ENCODE measurements at regions not wholly inside any gene's neighbourhood (a gene's known extent, or its start where the extent isn't known, plus 50 kb on each side); places are given as distances from the start of the nearest gene placed in this dataset.

DNA sequence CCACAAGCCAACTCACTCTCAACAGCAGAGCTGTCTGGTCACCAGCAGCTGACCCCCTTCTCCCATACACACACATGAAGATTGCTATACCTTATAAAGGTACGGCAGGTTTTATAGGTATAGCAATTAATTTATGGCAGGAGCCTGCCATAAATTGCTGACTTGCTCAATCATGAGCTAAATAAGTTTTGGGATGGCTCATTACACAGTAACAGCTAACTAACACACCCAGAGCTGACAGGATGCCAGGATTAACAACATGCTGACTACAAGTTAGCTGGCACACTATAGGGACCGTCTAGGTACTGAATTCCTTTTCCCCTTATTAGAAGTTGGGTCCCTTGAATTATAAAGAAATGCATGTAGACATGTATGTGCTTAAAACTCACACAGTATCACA lies 150.3 kb upstream of the KCNJ18 start:
- TF ChIP-seq POLR2A (IDR thresholded peaks at IDR 0.05) (no peak), CTCF (IDR thresholded peaks at IDR 0.05) (no peak)

Measured in esophagus squamous epithelium (tissue), 4 donors.